ENCODE measurements at regions not wholly inside any gene's neighbourhood (a gene's known extent, or its start where the extent isn't known, plus 50 kb on each side); places are given as distances from the start of the nearest gene placed in this dataset.

DNA sequence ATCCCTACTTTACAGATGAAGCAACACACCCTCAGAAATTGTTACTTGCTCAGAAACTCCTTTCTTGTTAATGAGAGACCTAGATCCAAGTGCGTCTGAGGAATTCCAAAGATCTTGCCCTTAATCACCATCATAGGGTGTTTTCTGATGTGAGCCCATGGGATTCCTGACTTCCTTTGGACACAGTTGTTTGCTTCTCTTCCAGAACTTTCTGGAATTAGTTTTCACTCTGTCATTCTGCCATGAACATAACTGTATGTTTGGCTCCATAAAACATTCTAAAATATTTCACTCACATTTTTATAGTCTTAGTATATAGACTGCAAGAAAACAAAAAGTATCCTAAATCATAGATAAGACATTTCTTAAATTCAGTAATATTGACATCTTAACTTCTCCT is 593.9 kb upstream of the SOX11 start:
- TF ChIP-seq, protein P1, sequence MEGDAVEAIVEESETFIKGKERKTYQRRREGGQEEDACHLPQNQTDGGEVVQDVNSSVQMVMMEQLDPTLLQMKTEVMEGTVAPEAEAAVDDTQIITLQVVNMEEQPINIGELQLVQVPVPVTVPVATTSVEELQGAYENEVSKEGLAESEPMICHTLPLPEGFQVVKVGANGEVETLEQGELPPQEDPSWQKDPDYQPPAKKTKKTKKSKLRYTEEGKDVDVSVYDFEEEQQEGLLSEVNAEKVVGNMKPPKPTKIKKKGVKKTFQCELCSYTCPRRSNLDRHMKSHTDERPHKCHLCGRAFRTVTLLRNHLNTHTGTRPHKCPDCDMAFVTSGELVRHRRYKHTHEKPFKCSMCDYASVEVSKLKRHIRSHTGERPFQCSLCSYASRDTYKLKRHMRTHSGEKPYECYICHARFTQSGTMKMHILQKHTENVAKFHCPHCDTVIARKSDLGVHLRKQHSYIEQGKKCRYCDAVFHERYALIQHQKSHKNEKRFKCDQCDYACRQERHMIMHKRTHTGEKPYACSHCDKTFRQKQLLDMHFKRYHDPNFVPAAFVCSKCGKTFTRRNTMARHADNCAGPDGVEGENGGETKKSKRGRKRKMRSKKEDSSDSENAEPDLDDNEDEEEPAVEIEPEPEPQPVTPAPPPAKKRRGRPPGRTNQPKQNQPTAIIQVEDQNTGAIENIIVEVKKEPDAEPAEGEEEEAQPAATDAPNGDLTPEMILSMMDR (IDR thresholded peaks at IDR 0.05): no peak
- no peak for TF ChIP-seq ZFX (IDR thresholded peaks at IDR 0.05; ENCODE audit: borderline replicate concordance)
